Smooth muscle cell (in vitro differentiated cells): ENCODE measurements at regions not wholly inside any gene's neighbourhood (a gene's known extent, or its start where the extent isn't known, plus 50 kb on each side); places are given as distances from the start of the nearest gene placed in this dataset.

Experiments used
- DNase-seq: peaks from one replicate; lab custom pipeline; 2025; ENCODE audit not compliant: unreplicated experiment; lab: John Stamatoyannopoulos, UW
- H2AFZ ChIP-seq: fragments of 200-600 bp; sonication (generic); 2 replicates; pipeline ENCODE4 v1.6.0; 2016; ENCODE audit warnings: antibody characterized with exemption, low read depth, mild to moderate bottlenecking
- H3F3A ChIP-seq: fragments of 200-600 bp; sonication (generic); 2 replicates; pipeline ENCODE4 v1.6.0; 2017; ENCODE audit warnings: antibody characterized with exemption, low read depth
- H3K27ac ChIP-seq: fragments of 200-600 bp; sonication (generic); 2 replicates; pipeline ENCODE4 v1.5.1; 2016; ENCODE audit warnings: low read depth, mild to moderate bottlenecking
- H3K27me3 ChIP-seq: fragments of 200-600 bp; sonication (generic); 2 replicates; pipeline ENCODE4 v1.6.1; 2016; ENCODE audit warnings: low read depth, mild to moderate bottlenecking
- H3K36me3 ChIP-seq: fragments of 200-600 bp; sonication (generic); 2 replicates; pipeline ENCODE4 v1.5.1; 2016; ENCODE audit warnings: low read depth
- H3K4me1 ChIP-seq: fragments of 200-600 bp; sonication (generic); 2 replicates; pipeline ENCODE4 v1.5.1; 2016; ENCODE audit warnings: low read depth
- H3K4me2 ChIP-seq: fragments of 200-600 bp; sonication (generic); 2 replicates; pipeline ENCODE4 v1.6.0; 2016; ENCODE audit warnings: mild to moderate bottlenecking
- H3K4me3 ChIP-seq: fragments of 200-600 bp; sonication (generic); 2 replicates; pipeline ENCODE4 v1.5.1; 2016; ENCODE audit warnings: mild to moderate bottlenecking
- H3K79me2 ChIP-seq: fragments of 200-600 bp; sonication (generic); 2 replicates; pipeline ENCODE4 v1.6.0; 2016; ENCODE audit warnings: low read depth, mild to moderate bottlenecking
- H3K9ac ChIP-seq: fragments of 200-600 bp; sonication (generic); 2 replicates; pipeline ENCODE4 v1.6.0; 2016; ENCODE audit warnings: low read depth
- H3K9me3 ChIP-seq: fragments of 200-600 bp; sonication (generic); replicated peaks from 2 replicates; pipeline ENCODE4 v1.5.1; 2016; ENCODE audit warnings: low read depth
- H4K20me1 ChIP-seq: fragments of 200-600 bp; sonication (generic); 2 replicates; pipeline ENCODE4 v1.6.0; 2016; ENCODE audit warnings: low read depth
- CTCF ChIP-seq: fragments of 200-600 bp; sonication (generic); IDR thresholded peaks from 2 replicates; pipeline ENCODE4 v1.5.1; 2017; ENCODE audit warnings: borderline replicate concordance, mild to moderate bottlenecking, antibody characterized with exemption; ENCODE audit not compliant: insufficient read depth, poor library complexity, severe bottlenecking
- WGBS: methylation state at CpG from one replicate; pipeline ENCODE4 v1.1.7; 2016; ENCODE audit warnings: low lambda C conversion rate; 5-methylcytosine and 5-hydroxymethylcytosine counted together

- Histone ChIP-seq H3K27me3 (no peaks in the 10 kb centered on the region), H4K20me1 (no peaks in the 10 kb centered on the region), H3K9me3 (no peaks in the 10 kb centered on the region), H3K4me2 (no peak overlapping the region), H3K4me3 (no peak overlapping the region), H3K27ac (no peak overlapping the region), H3K4me1 (no peaks in the 10 kb centered on the region), H3K9ac (no peak overlapping the region), H3K79me2 (no peaks in the 10 kb centered on the region), H3F3A (no peaks in the 10 kb centered on the region), H3K36me3 (no peaks in the 10 kb centered on the region), H2AFZ (no peak overlapping the region)
- TF ChIP-seq CTCF = no peak
- DNase-seq = no peak
- 93% methylated on average over 2 of the region's 2 CpGs for WGBS
These were observed 91.1 kb downstream of the TTC32 start for GRCh38 chr2:19810637-19811036.

GRCh38 chr2:19810148-19810547 lies 91.6 kb downstream of the TTC32 start:
- Histone ChIP-seq H4K20me1 (no peaks in the 10 kb centered on the region), H3K4me1 (no peaks in the 10 kb centered on the region), H3F3A (no peaks in the 10 kb centered on the region), H3K27ac (no peak overlapping the region), H3K9me3 (no peaks in the 10 kb centered on the region), H3K4me3 (no peak overlapping the region), H2AFZ (no peak overlapping the region), H3K9ac (no peak overlapping the region), H3K36me3 (no peaks in the 10 kb centered on the region), H3K79me2 (no peaks in the 10 kb centered on the region), H3K27me3 (no peaks in the 10 kb centered on the region), H3K4me2 (no peak overlapping the region)
- no peak for TF ChIP-seq CTCF
- WGBS = 94% methylated on average over 5 of the region's 5 CpGs
- no peak for DNase-seq

- no peak overlapping the region for H3K4me3 ChIP-seq
- no peak overlapping the region for H2AFZ ChIP-seq
- H3K27me3 ChIP-seq = no peaks in the 10 kb centered on the region
- H3K79me2 ChIP-seq = no peaks in the 10 kb centered on the region
- no peaks in the 10 kb centered on the region for H3F3A ChIP-seq
- no peaks in the 10 kb centered on the region for H3K9me3 ChIP-seq
- 92% methylated on average over 5 of the region's 7 CpGs for WGBS
- no peak overlapping the region for H3K4me2 ChIP-seq
- no peaks in the 10 kb centered on the region for H3K36me3 ChIP-seq
- DNase-seq = no peak
- H3K4me1 ChIP-seq = no peaks in the 10 kb centered on the region
- no peak overlapping the region for H3K27ac ChIP-seq
- no peak for TF ChIP-seq CTCF
- H3K9ac ChIP-seq = no peak overlapping the region
- no peaks in the 10 kb centered on the region for H4K20me1 ChIP-seq
These were observed 92.6 kb downstream of the TTC32 start for GRCh38 chr2:19809206-19809605.

- H3K27me3 ChIP-seq = no peaks in the 10 kb centered on the region
- no peaks in the 10 kb centered on the region for H3K9me3 ChIP-seq
These were observed 93.9 kb downstream of the TTC32 start for GRCh38 chr2:19807866-19808265.

More at GRCh38 chr2:19807866-19808265, 93.9 kb downstream of the TTC32 start:
- Histone ChIP-seq H3K4me1 (no peaks in the 10 kb centered on the region), H3K9ac (no peak overlapping the region), H3K4me2 (no peak overlapping the region), H3K27ac (no peak overlapping the region), H3K36me3 (no peaks in the 10 kb centered on the region), H3F3A (no peaks in the 10 kb centered on the region), H3K79me2 (no peaks in the 10 kb centered on the region), H2AFZ (no peak overlapping the region), H3K4me3 (no peak overlapping the region), H4K20me1 (no peaks in the 10 kb centered on the region)
- 63% methylated on average over 3 of the region's 3 CpGs for WGBS
- DNase-seq = no peak
- TF ChIP-seq CTCF = no peak
